GM12864 (cell line): ENCODE measurements at regions not wholly inside any gene's neighbourhood (a gene's known extent, or its start where the extent isn't known, plus 50 kb on each side); places are given as distances from the start of the nearest gene placed in this dataset.

ENCODE experiments used
- DNase-seq: peaks from one replicate; pipeline ENCODE4 v3.0.0-alpha.2; 2011; ENCODE audit warnings: low read depth
- H3K4me3 ChIP-seq: 2 replicates; pipeline ENCODE4 v1.5.1; 2011; ENCODE audit warnings: mild to moderate bottlenecking, low read depth, low read length, control low read depth
- CTCF ChIP-seq: IDR thresholded peaks from 2 replicates; pipeline ENCODE4 v1.5.1; 2011; ENCODE audit warnings: low read depth, mild to moderate bottlenecking, moderate library complexity, low read length, control low read depth, inconsistent platforms; ENCODE audit errors: missing control alignments

- no peak for TF ChIP-seq CTCF
- no peak for DNase-seq
- no peak overlapping the region for H3K4me3 ChIP-seq
Observed at GRCh38 chr1:214957330-214958137, 125.0 kb upstream of the KCNK2 start.

GRCh38 chr1:214958486-214958885 is 124.1 kb upstream of the KCNK2 start:
- H3K4me3 ChIP-seq: no peak overlapping the region
- TF ChIP-seq CTCF: no peak
- no peak for DNase-seq

- TF ChIP-seq CTCF: no peak
- DNase-seq: no peak
- H3K4me3 ChIP-seq: no peak overlapping the region
Observed at GRCh38 chr1:214966346-214966745, 116.2 kb upstream of the KCNK2 start.

- no peak for TF ChIP-seq CTCF
- DNase-seq: no peak
- H3K4me3 ChIP-seq: no peak overlapping the region
Observed at GRCh38 chr1:214967865-214968575, 114.5 kb upstream of the KCNK2 start.

GRCh38 chr1:214970016-214970415 is 112.5 kb upstream of the KCNK2 start:
- H3K4me3 ChIP-seq: no peak overlapping the region
- TF ChIP-seq CTCF: no peak
- DNase-seq: no peak

- H3K4me3 ChIP-seq: no peak overlapping the region
- TF ChIP-seq CTCF: no peak
- no peak for DNase-seq
Observed at GRCh38 chr1:214971071-214971470, 111.5 kb upstream of the KCNK2 start.
